Brain microvascular endothelial cell (primary cell): ENCODE measurements at regions not wholly inside any gene's neighbourhood (a gene's known extent, or its start where the extent isn't known, plus 50 kb on each side); places are given as distances from the start of the nearest gene placed in this dataset.

Source experiments
- DNase-seq: peaks from one replicate; pipeline ENCODE4 v3.0.0-alpha.2; 2020
- H3K27ac ChIP-seq: fragments of 250-450 bp; sonication (Bioruptor Pico); 2 replicates; pipeline ENCODE4 v1.5.1; 2020; ENCODE audit warnings: mild to moderate bottlenecking, moderate library complexity
- H3K27me3 ChIP-seq: fragments of 250-450 bp; sonication (Bioruptor Pico); replicated peaks from 2 replicates; pipeline ENCODE4 v1.5.1; 2020; ENCODE audit warnings: mild to moderate bottlenecking
- H3K36me3 ChIP-seq: fragments of 250-450 bp; sonication (Bioruptor Pico); replicated peaks from 2 replicates; pipeline ENCODE4 v1.5.1; 2020; ENCODE audit warnings: mild to moderate bottlenecking
- H3K4me3 ChIP-seq: 2 replicates; pipeline ENCODE4 v1.5.1; 2011; ENCODE audit warnings: low read depth, mild to moderate bottlenecking, control low read depth, low read length, moderate library complexity
- in situ Hi-C: cut with HindIII; loops from 2 replicates; pipeline ENCODE4 v1.10.0; 2017; ENCODE audit warnings: low sequenced_read_pairs, low pct_ligation_motif_present
- TF ChIP-seq, protein P1 (sequence below): IDR thresholded peaks from 2 replicates; pipeline ENCODE4 v1.5.1; 2011; ENCODE audit warnings: low read depth, mild to moderate bottlenecking, moderate library complexity, low read length, control low read depth, inconsistent platforms; ENCODE audit errors: missing control alignments

GRCh38 chr16:35737076-35737475 lies 2277.7 kb downstream of the TP53TG3F start:
- Histone ChIP-seq H3K4me3 (no peak overlapping the region), H3K27me3 (no peaks in the 10 kb centered on the region), H3K27ac (no peak overlapping the region), H3K36me3 (no peaks in the 10 kb centered on the region)
- TF ChIP-seq, protein P1, sequence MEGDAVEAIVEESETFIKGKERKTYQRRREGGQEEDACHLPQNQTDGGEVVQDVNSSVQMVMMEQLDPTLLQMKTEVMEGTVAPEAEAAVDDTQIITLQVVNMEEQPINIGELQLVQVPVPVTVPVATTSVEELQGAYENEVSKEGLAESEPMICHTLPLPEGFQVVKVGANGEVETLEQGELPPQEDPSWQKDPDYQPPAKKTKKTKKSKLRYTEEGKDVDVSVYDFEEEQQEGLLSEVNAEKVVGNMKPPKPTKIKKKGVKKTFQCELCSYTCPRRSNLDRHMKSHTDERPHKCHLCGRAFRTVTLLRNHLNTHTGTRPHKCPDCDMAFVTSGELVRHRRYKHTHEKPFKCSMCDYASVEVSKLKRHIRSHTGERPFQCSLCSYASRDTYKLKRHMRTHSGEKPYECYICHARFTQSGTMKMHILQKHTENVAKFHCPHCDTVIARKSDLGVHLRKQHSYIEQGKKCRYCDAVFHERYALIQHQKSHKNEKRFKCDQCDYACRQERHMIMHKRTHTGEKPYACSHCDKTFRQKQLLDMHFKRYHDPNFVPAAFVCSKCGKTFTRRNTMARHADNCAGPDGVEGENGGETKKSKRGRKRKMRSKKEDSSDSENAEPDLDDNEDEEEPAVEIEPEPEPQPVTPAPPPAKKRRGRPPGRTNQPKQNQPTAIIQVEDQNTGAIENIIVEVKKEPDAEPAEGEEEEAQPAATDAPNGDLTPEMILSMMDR = no peak
- in situ Hi-C loops = no loop called here
- DNase-seq = no peak

DNA sequence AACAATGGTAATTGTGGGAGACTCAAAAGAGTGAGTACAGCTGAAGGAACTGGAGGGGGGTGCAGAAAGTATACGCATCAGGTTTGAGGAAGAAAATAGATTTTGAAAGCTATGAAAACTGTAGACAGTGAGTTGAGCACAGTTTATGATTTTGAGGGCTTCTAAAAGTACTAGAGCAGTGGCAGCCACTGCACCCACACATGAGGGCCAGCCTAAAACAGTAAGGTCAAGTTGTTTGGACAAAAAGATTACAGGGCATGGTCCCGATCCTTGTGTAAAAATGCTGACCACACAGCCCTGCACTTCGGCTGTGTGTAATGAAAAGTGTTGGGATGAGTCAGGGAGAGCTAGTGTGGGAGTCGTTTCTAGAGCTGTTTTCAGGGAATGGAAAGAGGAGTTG lies 2282.1 kb downstream of the TP53TG3F start:
- TF ChIP-seq, protein P1 = no peak
- no peak overlapping the region for H3K4me3 ChIP-seq
- in situ Hi-C loops = no loop called here

DNA sequence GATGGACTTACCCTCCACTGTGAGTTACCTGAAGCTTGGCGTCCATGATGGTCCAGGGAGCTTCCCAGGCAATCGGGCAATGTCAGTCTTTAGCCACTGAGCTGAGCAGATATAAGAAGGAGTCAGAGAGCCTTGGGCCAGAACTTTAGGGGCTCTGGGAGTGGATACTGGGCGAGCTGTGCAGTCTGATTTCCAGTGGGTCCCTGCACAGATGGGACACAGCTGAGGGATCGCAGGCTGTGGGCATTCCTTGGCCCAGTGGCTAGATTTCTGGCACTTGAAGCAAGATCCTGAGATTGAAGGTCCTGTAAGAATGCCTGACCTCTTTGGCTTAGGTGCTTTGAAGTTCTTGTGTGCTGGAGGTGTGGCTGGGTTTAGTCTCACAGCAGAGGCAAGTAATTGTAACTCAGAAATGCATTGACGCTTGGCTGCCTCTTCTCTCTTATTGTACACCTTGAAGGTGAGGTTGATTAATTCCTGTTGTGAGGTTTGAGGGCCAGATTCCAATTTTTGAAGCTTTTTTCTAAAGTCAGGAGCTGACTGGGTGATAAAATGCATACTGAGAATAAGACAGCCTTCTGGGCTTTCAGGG lies 2283.8 kb downstream of the TP53TG3F start:
- Histone ChIP-seq H3K27me3 (no peaks in the 10 kb centered on the region), H3K36me3 (no peaks in the 10 kb centered on the region), H3K4me3 (no peak overlapping the region), H3K27ac (no peak overlapping the region)
- TF ChIP-seq, protein P1 = no peak
- in situ Hi-C loops = no loop called here
- no peak for DNase-seq

More for the DNA sequence above, 2282.1 kb downstream of the TP53TG3F start:
- no peak for DNase-seq
- no peak overlapping the region for H3K27ac ChIP-seq
- no peaks in the 10 kb centered on the region for H3K36me3 ChIP-seq
- no peaks in the 10 kb centered on the region for H3K27me3 ChIP-seq

GRCh38 chr16:35744084-35744483 lies 2284.7 kb downstream of the TP53TG3F start:
- H3K36me3 ChIP-seq = no peaks in the 10 kb centered on the region
- TF ChIP-seq, protein P1 = no peak
- in situ Hi-C loops = no loop called here
- DNase-seq = no peak
- H3K4me3 ChIP-seq = no peak overlapping the region
- no peak overlapping the region for H3K27ac ChIP-seq
- no peaks in the 10 kb centered on the region for H3K27me3 ChIP-seq

- no peak for DNase-seq
- H3K36me3 ChIP-seq = no peaks in the 10 kb centered on the region
- no peak overlapping the region for H3K4me3 ChIP-seq
- TF ChIP-seq, protein P1 = no peak
- in situ Hi-C loops = no loop called here
- H3K27ac ChIP-seq = no peak overlapping the region
- no peaks in the 10 kb centered on the region for H3K27me3 ChIP-seq
Measured at GRCh38 chr16:35744726-35745125, 2285.3 kb downstream of the TP53TG3F start.

GRCh38 chr16:35745191-35745590 lies 2285.8 kb downstream of the TP53TG3F start:
- TF ChIP-seq, protein P1 = no peak
- no peak overlapping the region for H3K27ac ChIP-seq
- in situ Hi-C loops = no loop called here

More at GRCh38 chr16:35745191-35745590, 2285.8 kb downstream of the TP53TG3F start:
- H3K4me3 ChIP-seq = no peak overlapping the region
- DNase-seq = no peak
- H3K27me3 ChIP-seq = no peaks in the 10 kb centered on the region
- no peaks in the 10 kb centered on the region for H3K36me3 ChIP-seq
